HG02938 (cell line): ENCODE measurements at regions not wholly inside any gene's neighbourhood (a gene's known extent, or its start where the extent isn't known, plus 50 kb on each side); places are given as distances from the start of the nearest gene placed in this dataset.
A peak's percentile ranks its signal among the peaks of the same experiment; 100 is the strongest.
"Not testable (repeated sequence)": the region's sequence is repeated elsewhere in the genome, so short reads cannot be mapped to it uniquely, and the experiment has no call there.

Experiments used
- ATAC-seq: cut with Tn5 transposase; IDR thresholded peaks from one replicate; pipeline ENCODE4 v1.9.1; 2021; ENCODE audit warnings: mild to moderate bottlenecking, moderate library complexity; ENCODE audit not compliant: unreplicated experiment

- ATAC-seq, result not testable (repeated sequence)
Measured at GRCh38 chr7:73244782-73245311, 63.8 kb downstream of the NSUN5 start.

GRCh38 chr7:73234994-73235717, 73.5 kb downstream of the NSUN5 start:
- peak; percentile 84 for ATAC-seq

GRCh38 chr7:73225745-73226144, 82.9 kb downstream of the NSUN5 start:
- not testable (repeated sequence) for ATAC-seq

GRCh38 chr7:73221724-73222123, 86.9 kb downstream of the NSUN5 start:
- not testable (repeated sequence) for ATAC-seq

GRCh38 chr7:73220766-73221370, 87.8 kb downstream of the NSUN5 start:
- ATAC-seq, result peak; percentile 38

GRCh38 chr7:73220357-73220756, 88.3 kb downstream of the NSUN5 start:
- ATAC-seq, result peak; percentile 78

GRCh38 chr7:73218802-73219201, 89.8 kb downstream of the NSUN5 start:
- ATAC-seq, result not testable (repeated sequence)

GRCh38 chr7:73216046-73216675, 92.5 kb downstream of the NSUN5 start:
- ATAC-seq, result not testable (repeated sequence)

GRCh38 chr7:73215232-73215631, 93.4 kb downstream of the NSUN5 start:
- not testable (repeated sequence) for ATAC-seq

GRCh38 chr7:73214471-73214870, 94.2 kb downstream of the NSUN5 start:
- ATAC-seq, result not testable (repeated sequence)

- ATAC-seq, result not testable (repeated sequence)
Measured at GRCh38 chr7:73213076-73213475, 95.5 kb downstream of the NSUN5 start.

GRCh38 chr7:73205594-73205993, 103.0 kb downstream of the NSUN5 start:
- not testable (repeated sequence) for ATAC-seq

- not testable (repeated sequence) for ATAC-seq
Measured at GRCh38 chr7:73204898-73205297, 103.7 kb downstream of the NSUN5 start.

- not testable (repeated sequence) for ATAC-seq
Measured at GRCh38 chr7:73203312-73203711, 105.3 kb downstream of the NSUN5 start.

GRCh38 chr7:73201264-73201663, 107.4 kb downstream of the NSUN5 start:
- not testable (repeated sequence) for ATAC-seq

GRCh38 chr7:73200518-73201099, 108.0 kb downstream of the NSUN5 start:
- not testable (repeated sequence) for ATAC-seq

- ATAC-seq, result not testable (repeated sequence)
Measured at GRCh38 chr7:73193991-73194390, 108.2 kb upstream of the SPDYE9 start.

GRCh38 chr7:73190483-73191155, 104.8 kb upstream of the SPDYE9 start:
- ATAC-seq, result not testable (repeated sequence)

GRCh38 chr7:73188287-73188686, 102.4 kb upstream of the SPDYE9 start:
- ATAC-seq, result not testable (repeated sequence)

GRCh38 chr7:73186589-73187309, 100.9 kb upstream of the SPDYE9 start:
- not testable (repeated sequence) for ATAC-seq
